ENCODE measurements at regions not wholly inside any gene's neighbourhood (a gene's known extent, or its start where the extent isn't known, plus 50 kb on each side); places are given as distances from the start of the nearest gene placed in this dataset.

DNA sequence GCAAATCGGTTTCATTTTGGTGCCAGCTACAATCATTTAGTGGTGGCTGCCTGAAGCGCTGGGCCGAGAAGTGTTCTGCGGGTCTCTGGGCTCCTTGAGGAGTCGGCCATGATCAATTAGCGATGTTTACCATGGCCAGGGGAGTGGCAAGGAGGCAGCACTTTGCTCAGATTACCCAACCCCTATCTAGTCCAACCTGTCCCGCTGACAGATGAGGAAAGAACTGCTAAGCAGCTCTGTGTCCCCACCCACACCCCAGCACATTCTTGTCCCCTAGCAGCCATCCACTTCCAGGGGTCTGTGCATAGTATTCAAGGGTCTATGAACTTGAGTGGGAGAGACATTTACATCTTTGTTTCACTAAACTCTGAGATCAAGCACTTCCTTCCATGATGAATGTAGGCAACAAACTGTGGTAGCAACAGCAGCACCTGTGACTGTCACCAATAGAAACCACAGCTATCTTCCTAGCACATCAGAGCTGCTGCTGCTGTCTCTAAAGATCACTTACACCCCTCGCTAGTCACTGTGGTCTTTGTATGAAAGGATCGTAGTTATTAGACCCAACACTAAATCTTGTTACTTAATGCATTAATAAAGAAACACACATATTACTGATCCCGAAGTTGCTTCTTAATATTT is 331.6 kb downstream of the BCOR start:
- DNase-seq, result no peak
- Histone ChIP-seq H3K4me1 (no peaks in the 10 kb centered on the region), H3K27me3 (no peaks in the 10 kb centered on the region), H3K9me3 (no peaks in the 10 kb centered on the region), H3K4me3 (replicated peaks in 1 of 3) (no peak overlapping the region), H3K36me3 (no peaks in the 10 kb centered on the region), H3K27ac (no peak overlapping the region)
- intact Hi-C loops (cut with DNase I), result no loop called here
- WGBS, 2 donors, result 84 to 92% methylated on average over 3 to 9 of the region's 10 CpGs
- no peak for TF ChIP-seq POLR2A (IDR thresholded peaks at IDR 0.05)
- TF ChIP-seq, protein P1, sequence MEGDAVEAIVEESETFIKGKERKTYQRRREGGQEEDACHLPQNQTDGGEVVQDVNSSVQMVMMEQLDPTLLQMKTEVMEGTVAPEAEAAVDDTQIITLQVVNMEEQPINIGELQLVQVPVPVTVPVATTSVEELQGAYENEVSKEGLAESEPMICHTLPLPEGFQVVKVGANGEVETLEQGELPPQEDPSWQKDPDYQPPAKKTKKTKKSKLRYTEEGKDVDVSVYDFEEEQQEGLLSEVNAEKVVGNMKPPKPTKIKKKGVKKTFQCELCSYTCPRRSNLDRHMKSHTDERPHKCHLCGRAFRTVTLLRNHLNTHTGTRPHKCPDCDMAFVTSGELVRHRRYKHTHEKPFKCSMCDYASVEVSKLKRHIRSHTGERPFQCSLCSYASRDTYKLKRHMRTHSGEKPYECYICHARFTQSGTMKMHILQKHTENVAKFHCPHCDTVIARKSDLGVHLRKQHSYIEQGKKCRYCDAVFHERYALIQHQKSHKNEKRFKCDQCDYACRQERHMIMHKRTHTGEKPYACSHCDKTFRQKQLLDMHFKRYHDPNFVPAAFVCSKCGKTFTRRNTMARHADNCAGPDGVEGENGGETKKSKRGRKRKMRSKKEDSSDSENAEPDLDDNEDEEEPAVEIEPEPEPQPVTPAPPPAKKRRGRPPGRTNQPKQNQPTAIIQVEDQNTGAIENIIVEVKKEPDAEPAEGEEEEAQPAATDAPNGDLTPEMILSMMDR (IDR thresholded peaks at IDR 0.05), result no peak

DNA sequence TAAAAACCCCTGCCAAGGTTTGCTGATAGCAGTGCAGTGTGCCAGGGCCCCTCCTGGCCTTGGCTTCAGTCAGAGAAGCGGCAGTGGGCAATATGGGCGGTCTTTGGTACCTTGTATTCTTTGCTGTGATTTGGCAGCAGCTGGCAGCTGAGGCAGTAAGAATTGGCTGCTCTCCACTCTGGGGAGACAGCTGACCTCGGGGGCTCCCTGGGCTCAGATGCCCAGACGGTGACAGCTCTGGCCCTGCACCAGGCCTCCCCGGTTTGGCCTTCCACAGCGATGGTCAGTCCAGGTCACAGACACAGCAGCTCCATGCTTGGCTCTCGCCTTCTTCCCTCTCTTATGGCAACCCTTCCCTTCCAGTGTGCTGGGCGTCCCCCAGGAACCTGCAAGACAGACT is 330.9 kb downstream of the BCOR start:
- Histone ChIP-seq H3K4me1 (peaks cover 0 to 3% of the 10 kb centered on the region in 2 donors), H3K36me3 (no peaks in the 10 kb centered on the region), H3K27me3 (no peaks in the 10 kb centered on the region), H3K27ac (no peak overlapping the region), H3K9me3 (no peaks in the 10 kb centered on the region), H3K4me3 (replicated peaks in 1 of 3) (no peak overlapping the region)
- intact Hi-C loops (cut with DNase I), result no loop called here
- WGBS, 2 donors, result 87% methylated on average over 4 of the region's 8 CpGs; no CpG with 5 or more reads in 1 of the 2 donors
- TF ChIP-seq, protein P1 (IDR thresholded peaks at IDR 0.05), result no peak
- TF ChIP-seq POLR2A (IDR thresholded peaks at IDR 0.05), result no peak
- DNase-seq, result peak in 1 of 2 donors; percentile 22

DNA sequence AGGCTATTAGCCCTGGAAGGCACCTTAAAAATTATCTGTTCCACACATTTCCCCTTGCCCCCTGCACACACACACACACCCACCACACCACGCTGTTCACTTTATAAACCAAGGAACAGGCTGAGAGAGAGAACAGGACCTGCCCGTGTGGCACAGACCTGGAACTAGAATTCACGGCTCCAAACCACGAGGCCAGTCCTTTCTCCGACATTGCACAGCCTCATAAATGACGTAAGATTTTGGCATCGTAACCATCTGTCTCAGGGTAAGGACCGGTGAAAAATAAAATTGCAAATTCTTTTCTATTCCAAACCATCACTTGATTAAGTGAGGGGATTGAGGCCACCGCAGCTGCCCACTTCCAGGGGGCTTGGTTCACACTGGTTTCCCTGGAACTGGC is 330.3 kb downstream of the BCOR start:
- no peak overlapping the region for H3K27ac ChIP-seq
- no peaks in the 10 kb centered on the region for H3K36me3 ChIP-seq
- WGBS, 2 donors, result 80 to 88% methylated on average over 8 to 9 of the region's 9 CpGs
- intact Hi-C loops (cut with DNase I), result no loop called here
- TF ChIP-seq, protein P1 (IDR thresholded peaks at IDR 0.05), result no peak
- no peak for TF ChIP-seq POLR2A (IDR thresholded peaks at IDR 0.05)
- peaks cover 3 to 5% of the 10 kb centered on the region in 2 donors for H3K4me1 ChIP-seq
- no peaks in the 10 kb centered on the region for H3K27me3 ChIP-seq
- DNase-seq, result no peak
- no peaks in the 10 kb centered on the region for H3K9me3 ChIP-seq
- H3K4me3 ChIP-seq (replicated peaks in 1 of 3), result no peak overlapping the region

DNA sequence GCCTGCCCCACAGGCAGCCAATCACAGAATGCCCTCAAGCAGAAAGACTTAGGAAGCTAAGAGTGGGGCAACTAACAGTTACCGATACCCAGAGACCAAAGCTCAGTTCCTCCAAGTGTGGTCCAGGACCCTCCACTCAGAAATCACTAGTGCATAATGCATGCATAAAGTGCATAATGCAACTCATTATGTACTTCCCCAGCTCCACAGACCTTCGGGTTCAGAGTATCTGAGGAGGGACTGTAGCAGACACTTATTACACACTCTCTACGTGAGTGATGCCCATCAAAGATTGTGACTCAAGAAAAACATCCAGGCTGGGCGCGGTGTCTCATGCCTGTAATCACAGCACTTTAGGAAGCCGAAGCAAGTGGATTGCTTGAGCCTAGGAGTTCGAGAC is 328.0 kb downstream of the BCOR start:
- Histone ChIP-seq H3K4me1 (peaks cover 3 to 8% of the 10 kb centered on the region in 2 donors), H3K27me3 (no peaks in the 10 kb centered on the region), H3K27ac (no peak overlapping the region), H3K36me3 (no peaks in the 10 kb centered on the region), H3K4me3 (replicated peaks in 1 of 3) (no peak overlapping the region), H3K9me3 (no peaks in the 10 kb centered on the region)
- WGBS, 2 donors, result 88 to 91% methylated on average over 3 to 7 of the region's 7 CpGs
- no peak for TF ChIP-seq POLR2A (IDR thresholded peaks at IDR 0.05)
- TF ChIP-seq, protein P1 (IDR thresholded peaks at IDR 0.05), result no peak
- intact Hi-C loops (cut with DNase I), result no loop called here
- no peak for DNase-seq

DNA sequence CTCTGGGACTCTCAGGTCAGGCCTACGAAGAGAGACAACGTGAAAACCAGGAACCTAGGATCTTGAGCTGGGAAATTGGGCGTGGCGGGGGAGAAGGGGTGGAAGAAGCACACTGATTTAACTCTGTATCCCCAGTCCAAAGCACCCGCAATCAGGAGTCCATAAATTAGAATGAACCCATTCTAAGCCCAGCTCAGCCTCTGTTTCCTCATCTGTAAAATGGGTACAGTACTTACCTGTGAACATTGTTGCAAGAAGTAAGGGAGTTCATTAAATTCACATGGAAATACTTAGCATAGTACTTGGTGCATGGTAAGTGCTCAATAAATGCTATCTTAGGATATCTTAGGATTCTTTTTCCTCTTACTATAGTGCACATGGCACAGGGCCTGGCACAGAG is 326.7 kb downstream of the BCOR start:
- Histone ChIP-seq H3K4me3 (replicated peaks in 1 of 3) (no peak overlapping the region), H3K9me3 (no peaks in the 10 kb centered on the region), H3K4me1 (peaks cover 3 to 13% of the 10 kb centered on the region in 2 donors), H3K27me3 (no peaks in the 10 kb centered on the region), H3K27ac (no peak overlapping the region), H3K36me3 (no peaks in the 10 kb centered on the region)
- WGBS, 2 donors, result 98 to 100% methylated on average over 4 to 5 of the region's 5 CpGs
- TF ChIP-seq, protein P1 (IDR thresholded peaks at IDR 0.05), result no peak
- no peak for TF ChIP-seq POLR2A (IDR thresholded peaks at IDR 0.05)
- no peak for DNase-seq
- intact Hi-C loops (cut with DNase I), result no loop called here

Measured in thyroid gland (tissue), 4 donors.